Stimulated activated CD4-positive, alpha-beta T cell treated with anti-CD3 and anti-CD28 coated beads, TNF-alpha, amount 100 ng/mL, for 24 hours (primary cell): ENCODE measurements at regions not wholly inside any gene's neighbourhood (a gene's known extent, or its start where the extent isn't known, plus 50 kb on each side); places are given as distances from the start of the nearest gene placed in this dataset.
"Not testable (repeated sequence)": the region's sequence is repeated elsewhere in the genome, so short reads cannot be mapped to it uniquely, and the experiment has no call there.

Experiments
- DNase-seq, 3 experiments: peaks; one replicate each; pipeline ENCODE4 v3.0.0-alpha.2; 2020; ENCODE audit warnings: low read depth in 3 of 3

GRCh38 chr9:85334228-85334627, 407.5 kb downstream of the AGTPBP1 start:
- DNase-seq = no peak

- DNase-seq = no peak
Observed at GRCh38 chr9:85332487-85332886, 409.3 kb downstream of the AGTPBP1 start.

GRCh38 chr9:85331626-85332025, 410.1 kb downstream of the AGTPBP1 start:
- no peak for DNase-seq

- DNase-seq = no peak
Observed at GRCh38 chr9:85322592-85322991, 419.2 kb downstream of the AGTPBP1 start.

- DNase-seq = no peak
Observed at GRCh38 chr9:85321561-85321960, 420.2 kb downstream of the AGTPBP1 start.

GRCh38 chr9:85319936-85320656, 421.7 kb downstream of the AGTPBP1 start:
- no peak for DNase-seq

GRCh38 chr9:85315535-85315934, 426.2 kb downstream of the AGTPBP1 start:
- DNase-seq = not testable (repeated sequence)

GRCh38 chr9:85310573-85310972, 431.2 kb downstream of the AGTPBP1 start:
- no peak for DNase-seq

GRCh38 chr9:85303757-85304134, 438.0 kb downstream of the AGTPBP1 start:
- DNase-seq = no peak

GRCh38 chr9:85302938-85303756, 438.6 kb downstream of the AGTPBP1 start:
- no peak for DNase-seq

- no peak for DNase-seq
Observed at GRCh38 chr9:85298499-85298898, 443.3 kb downstream of the AGTPBP1 start.

GRCh38 chr9:85295244-85295643, 446.5 kb downstream of the AGTPBP1 start:
- not testable (repeated sequence) for DNase-seq

GRCh38 chr9:85292261-85292660, 449.5 kb downstream of the AGTPBP1 start:
- no peak for DNase-seq

GRCh38 chr9:85291266-85291665, 450.5 kb downstream of the AGTPBP1 start:
- DNase-seq = no peak

- DNase-seq = no peak
Observed at GRCh38 chr9:85290019-85290418, 451.7 kb downstream of the AGTPBP1 start.

GRCh38 chr9:85289142-85289541, 452.6 kb downstream of the AGTPBP1 start:
- no peak for DNase-seq

GRCh38 chr9:85283421-85283820, 458.3 kb downstream of the AGTPBP1 start:
- no peak for DNase-seq

- no peak for DNase-seq
Observed at GRCh38 chr9:85278769-85279168, 463.0 kb downstream of the AGTPBP1 start.

- no peak for DNase-seq
Observed at GRCh38 chr9:85276741-85277140, 465.0 kb downstream of the AGTPBP1 start.

- DNase-seq = no peak
Observed at GRCh38 chr9:85269811-85270210, 471.9 kb downstream of the AGTPBP1 start.

GRCh38 chr9:85268131-85268530, 473.6 kb downstream of the AGTPBP1 start:
- no peak for DNase-seq

- no peak for DNase-seq
Observed at GRCh38 chr9:85264695-85265094, 477.1 kb downstream of the AGTPBP1 start.

GRCh38 chr9:85263288-85263687, 478.5 kb downstream of the AGTPBP1 start:
- no peak for DNase-seq
